Choroid plexus epithelial cell (primary cell): ENCODE measurements at regions not wholly inside any gene's neighbourhood (a gene's known extent, or its start where the extent isn't known, plus 50 kb on each side); places are given as distances from the start of the nearest gene placed in this dataset.
"Not testable (repeated sequence)": the region's sequence is repeated elsewhere in the genome, so short reads cannot be mapped to it uniquely, and the experiment has no call there.

ENCODE experiments used
- DNase-seq: peaks from one replicate; pipeline ENCODE4 v3.0.0-alpha.2; 2010; ENCODE audit warnings: low read depth
- H3K4me3 ChIP-seq: 2 replicates; pipeline ENCODE4 v1.5.1; 2011; ENCODE audit warnings: low read depth, mild to moderate bottlenecking, control low read depth, low read length, moderate library complexity
- CTCF ChIP-seq: conservative IDR thresholded peaks from 2 replicates; pipeline ENCODE4 v1.5.1; 2011; ENCODE audit warnings: low read depth, mild to moderate bottlenecking, control low read depth, inconsistent platforms, low read length, moderate library complexity

GRCh38 chr2:221741496-221742211 is 169.6 kb upstream of the EPHA4 start:
- no peak overlapping the region for H3K4me3 ChIP-seq
- no peak for TF ChIP-seq CTCF
- DNase-seq: no peak

GRCh38 chr2:221731432-221732145 is 159.5 kb upstream of the EPHA4 start:
- no peak for DNase-seq
- H3K4me3 ChIP-seq: no peak overlapping the region
- no peak for TF ChIP-seq CTCF

GRCh38 chr2:221726894-221727513 is 154.9 kb upstream of the EPHA4 start:
- no peak overlapping the region for H3K4me3 ChIP-seq
- TF ChIP-seq CTCF: no peak
- no peak for DNase-seq

- no peak for TF ChIP-seq CTCF
- H3K4me3 ChIP-seq: no peak overlapping the region
- DNase-seq: no peak
Observed at GRCh38 chr2:221724631-221725203, 152.6 kb upstream of the EPHA4 start.

- DNase-seq, H3K4me3 ChIP-seq: not testable (repeated sequence)
Observed at GRCh38 chr2:221724117-221724516, 152.0 kb upstream of the EPHA4 start.

- no peak for TF ChIP-seq CTCF
- no peak overlapping the region for H3K4me3 ChIP-seq
- DNase-seq: no peak
Observed at GRCh38 chr2:221716426-221717303, 144.6 kb upstream of the EPHA4 start.
